H1 (cell line): ENCODE measurements at regions not wholly inside any gene's neighbourhood (a gene's known extent, or its start where the extent isn't known, plus 50 kb on each side); places are given as distances from the start of the nearest gene placed in this dataset.

ENCODE experiments used
- CBX8 ChIP-seq: fragments of 300-800, 300-1000 bp; sonication (generic); IDR thresholded peaks from 2 replicates; pipeline ENCODE4 v1.7.1; 2016; ENCODE audit warnings: low read depth, low read length, borderline replicate concordance
- CHD2 ChIP-seq: IDR thresholded peaks from 2 replicates; pipeline ENCODE4 v1.6.1; 2012; ENCODE audit warnings: low read length, improper control_type of control experiment
- CREB1 ChIP-seq: IDR thresholded peaks from 2 replicates; pipeline ENCODE4 v1.6.1; 2012; ENCODE audit warnings: inconsistent platforms
- CTCF ChIP-seq, 3 experiments: IDR thresholded peaks; 1 replicate in 2 of 3; 2 replicates in 1 of 3; pipeline versions ENCODE4 v1.5.1 to v1.6.1; 2011; ENCODE audit warnings: low read length in 3 of 3, mild to moderate bottlenecking in 3 of 3, inconsistent platforms in 2 of 3, low read depth in 1 of 3, moderate library complexity in 1 of 3; ENCODE audit not compliant: insufficient read depth in 1 of 3; ENCODE audit errors: control extremely low read depth in 1 of 3
- HDAC2 ChIP-seq, 2 experiments: fragments of 300-600 bp in 1 of 2; sonication (generic) in 1 of 2; IDR thresholded peaks; 2 replicates each; pipeline ENCODE4 v1.6.1; 2011 to 2012; ENCODE audit warnings: low read depth in 2 of 2, low read length in 2 of 2, mild to moderate bottlenecking in 2 of 2, moderate library complexity in 2 of 2, borderline replicate concordance in 1 of 2, inconsistent platforms in 1 of 2
- SIRT6 ChIP-seq: IDR thresholded peaks from one replicate; pipeline ENCODE4 v1.7.1; 2012; ENCODE audit warnings: low read length, inconsistent platforms
- TF ChIP-seq, protein P1 (sequence below): IDR thresholded peaks from 2 replicates; pipeline ENCODE4 v1.6.1; 2011; ENCODE audit warnings: low read depth, mild to moderate bottlenecking, low read length; ENCODE audit not compliant: insufficient read depth

- TF ChIP-seq CHD2: no peak
- TF ChIP-seq CBX8: no peak
- TF ChIP-seq, protein P1, sequence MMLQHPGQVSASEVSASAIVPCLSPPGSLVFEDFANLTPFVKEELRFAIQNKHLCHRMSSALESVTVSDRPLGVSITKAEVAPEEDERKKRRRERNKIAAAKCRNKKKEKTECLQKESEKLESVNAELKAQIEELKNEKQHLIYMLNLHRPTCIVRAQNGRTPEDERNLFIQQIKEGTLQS: no peak
- no peak for TF ChIP-seq CTCF (IDR thresholded peaks at IDR 0.05; ENCODE audit: control extremely low read depth in 1 of 3, insufficient read depth in 1 of 3, low read depth in 1 of 3, low read length in 3 of 3)
- TF ChIP-seq CREB1: no peak
- no peak for TF ChIP-seq HDAC2 (IDR thresholded peaks at IDR 0.05; ENCODE audit: borderline replicate concordance in 1 of 2, low read depth in 2 of 2, low read length in 2 of 2)
- TF ChIP-seq SIRT6: no peak
Measured at GRCh38 chr13:66210677-66211076, 1019.5 kb downstream of the PCDH9 start.
